ENCODE measurements at regions not wholly inside any gene's neighbourhood (a gene's known extent, or its start where the extent isn't known, plus 50 kb on each side); places are given as distances from the start of the nearest gene placed in this dataset.
"Not testable (repeated sequence)": the region's sequence is repeated elsewhere in the genome, so short reads cannot be mapped to it uniquely, and the experiment has no call there.

DNA sequence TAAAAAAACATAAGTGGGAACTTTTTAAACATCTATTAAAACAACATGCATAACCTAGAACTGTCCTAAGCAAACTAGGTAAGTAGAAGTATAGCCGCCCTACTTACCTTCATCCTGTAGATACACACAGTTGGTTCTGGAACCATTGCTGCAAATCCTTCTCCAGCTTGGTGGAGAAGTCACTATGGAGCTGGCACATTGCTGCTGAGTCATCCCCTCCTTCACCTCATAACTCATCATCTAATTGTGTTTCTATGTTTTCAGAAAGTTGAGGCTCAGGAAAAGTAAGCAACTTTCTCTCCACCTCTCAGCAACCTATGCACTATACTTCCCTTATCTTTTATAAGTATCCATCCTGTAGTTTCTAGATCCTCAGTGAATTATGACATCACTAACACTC, 269.8 kb upstream of the MMADHC start:
- Mint-ChIP-seq H3K27me3 (no peaks in the 10 kb centered on the region), H3K9me3 (peaks cover 0 to 16% (median 8%) of the 10 kb centered on the region in 7 donors), H3K4me3 (no peak overlapping the region), H3K4me1 (no peaks in the 10 kb centered on the region), H3K27ac (no peak overlapping the region), H3K36me3 (no peaks in the 10 kb centered on the region)
- ATAC-seq (ENCODE audit: low read depth in 2 of 2) (no peak), DNase-seq (no peak)

DNA sequence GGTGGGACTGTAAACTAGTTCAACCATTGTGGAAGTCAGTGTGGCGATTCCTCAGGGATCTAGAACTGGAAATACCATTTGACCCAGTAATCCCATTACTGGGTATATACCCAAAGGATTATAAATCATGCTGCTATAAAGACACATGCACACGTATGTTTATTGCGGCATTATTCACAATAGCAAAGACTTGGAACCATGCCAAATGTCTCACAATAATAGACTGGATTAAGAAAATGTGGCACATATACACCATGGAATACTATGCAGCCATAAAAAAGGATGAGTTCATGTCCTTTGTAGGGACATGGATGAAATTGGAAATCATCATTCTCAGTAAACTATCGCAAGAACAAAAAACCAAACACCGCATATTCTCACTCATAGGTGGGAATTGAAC, 268.3 kb upstream of the MMADHC start:
- H3K27me3 Mint-ChIP-seq; ATAC-seq (ENCODE audit: low read depth in 2 of 2); H3K9me3 Mint-ChIP-seq; H3K36me3 Mint-ChIP-seq; H3K27ac Mint-ChIP-seq; H3K4me3 Mint-ChIP-seq; DNase-seq; H3K4me1 Mint-ChIP-seq: not testable (repeated sequence)

DNA sequence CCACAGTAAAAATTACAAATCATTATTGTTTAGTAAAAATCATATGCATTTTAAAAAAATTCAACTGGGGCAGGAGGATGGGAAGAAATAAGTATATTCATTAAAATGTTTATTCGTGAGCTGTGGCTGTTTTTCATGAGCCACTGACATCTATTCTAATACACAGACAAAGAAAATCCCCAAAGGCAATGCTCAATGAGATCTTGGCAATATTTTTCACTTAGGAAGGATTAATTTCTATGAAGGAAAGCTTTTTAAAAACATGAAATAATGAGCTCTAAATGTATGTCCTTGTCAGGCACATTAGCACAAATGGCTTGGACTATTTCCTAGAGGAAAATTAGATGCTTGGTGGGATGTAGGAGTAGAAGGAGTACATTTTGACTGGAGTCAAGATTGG, 262.0 kb upstream of the MMADHC start:
- DNase-seq (no peak), ATAC-seq (ENCODE audit: low read depth in 2 of 2) (no peak)
- H3K27me3 Mint-ChIP-seq = no peaks in the 10 kb centered on the region
- H3K4me1 Mint-ChIP-seq = no peaks in the 10 kb centered on the region
- no peak overlapping the region for H3K27ac Mint-ChIP-seq
- H3K9me3 Mint-ChIP-seq = peaks cover 5 to 22% (median 14%) of the 10 kb centered on the region in 7 donors
- H3K36me3 Mint-ChIP-seq = peaks cover 8 to 11% of the 10 kb centered on the region in 2 donors
- no peak overlapping the region for H3K4me3 Mint-ChIP-seq

GRCh38 chr2:149849136-149849535, 261.6 kb upstream of the MMADHC start:
- DNase-seq (no peak), ATAC-seq (ENCODE audit: low read depth in 2 of 2) (no peak)
- Mint-ChIP-seq H3K27ac (no peak overlapping the region), H3K4me3 (no peak overlapping the region), H3K9me3 (peaks cover 5 to 22% (median 14%) of the 10 kb centered on the region in 7 donors), H3K4me1 (no peaks in the 10 kb centered on the region), H3K27me3 (no peaks in the 10 kb centered on the region), H3K36me3 (peaks cover 8 to 11% of the 10 kb centered on the region in 2 donors)

GRCh38 chr2:149841396-149841795, 253.8 kb upstream of the MMADHC start:
- Mint-ChIP-seq H3K27me3 (no peaks in the 10 kb centered on the region), H3K4me3 (no peak overlapping the region), H3K27ac (no peak overlapping the region), H3K9me3 (peaks cover 1 to 20% (median 13%) of the 10 kb centered on the region in 7 donors), H3K36me3 (peaks cover 0 to 5% of the 10 kb centered on the region in 2 donors), H3K4me1 (no peaks in the 10 kb centered on the region)
- DNase-seq (no peak), ATAC-seq (ENCODE audit: low read depth in 2 of 2) (no peak)

DNA sequence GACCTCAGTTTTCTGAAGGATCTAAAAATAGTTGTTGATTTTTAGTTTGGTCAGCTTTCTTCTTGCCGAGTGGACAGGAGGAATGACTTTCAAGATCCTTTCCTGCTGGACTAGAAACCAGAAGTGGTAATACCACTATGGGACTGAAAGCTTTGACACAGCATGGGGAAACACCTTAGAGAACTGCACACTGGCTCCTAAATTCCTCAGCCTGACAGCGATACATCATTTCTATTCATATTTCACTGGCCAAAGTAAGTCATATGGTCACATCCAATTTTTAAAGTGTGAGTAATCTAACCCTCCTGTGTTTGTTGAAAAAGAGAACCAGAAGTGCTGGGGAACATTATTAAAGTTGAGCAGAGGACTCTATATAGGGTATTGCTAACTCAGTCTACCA, 244.7 kb upstream of the MMADHC start:
- H3K4me3 Mint-ChIP-seq = no peak overlapping the region
- peaks cover 2 to 24% (median 14%) of the 10 kb centered on the region in 7 donors for H3K9me3 Mint-ChIP-seq
- H3K27ac Mint-ChIP-seq = no peak overlapping the region
- no peaks in the 10 kb centered on the region for H3K4me1 Mint-ChIP-seq
- ATAC-seq (ENCODE audit: low read depth in 2 of 2) (no peak), DNase-seq (no peak)
- H3K27me3 Mint-ChIP-seq = no peaks in the 10 kb centered on the region
- H3K36me3 Mint-ChIP-seq = peaks cover 0 to 4% of the 10 kb centered on the region in 2 donors

- no peaks in the 10 kb centered on the region for H3K36me3 Mint-ChIP-seq
- no peak for ATAC-seq (ENCODE audit: low read depth in 2 of 2)
- H3K27ac Mint-ChIP-seq = peak overlapping the region in 1 of 6 donors; percentile 57
- H3K4me3 Mint-ChIP-seq = no peak overlapping the region
- H3K27me3 Mint-ChIP-seq = no peaks in the 10 kb centered on the region
- H3K4me1 Mint-ChIP-seq = no peaks in the 10 kb centered on the region
- peaks cover 0 to 6% (median 2%) of the 10 kb centered on the region in 7 donors for H3K9me3 Mint-ChIP-seq
- DNase-seq = no peak
Observed at GRCh38 chr2:149828520-149829210, 241.1 kb upstream of the MMADHC start.

GRCh38 chr2:149827585-149828126, 240.1 kb upstream of the MMADHC start:
- H3K27ac Mint-ChIP-seq = no peak overlapping the region
- H3K27me3 Mint-ChIP-seq = no peaks in the 10 kb centered on the region
- DNase-seq (no peak), ATAC-seq (ENCODE audit: low read depth in 2 of 2) (no peak)
- no peaks in the 10 kb centered on the region for H3K4me1 Mint-ChIP-seq
- H3K9me3 Mint-ChIP-seq = peaks cover 0 to 10% (median 4%) of the 10 kb centered on the region in 7 donors
- H3K4me3 Mint-ChIP-seq = no peak overlapping the region
- no peaks in the 10 kb centered on the region for H3K36me3 Mint-ChIP-seq

GRCh38 chr2:149826471-149827125, 239.0 kb upstream of the MMADHC start:
- Mint-ChIP-seq H3K4me3 (no peak overlapping the region), H3K4me1 (no peaks in the 10 kb centered on the region), H3K36me3 (peaks cover 0 to 4% of the 10 kb centered on the region in 2 donors), H3K27me3 (no peaks in the 10 kb centered on the region), H3K9me3 (peaks cover 0 to 17% (median 4%) of the 10 kb centered on the region in 7 donors), H3K27ac (no peak overlapping the region)
- ATAC-seq (ENCODE audit: low read depth in 2 of 2) = no peak
- no peak for DNase-seq

DNA sequence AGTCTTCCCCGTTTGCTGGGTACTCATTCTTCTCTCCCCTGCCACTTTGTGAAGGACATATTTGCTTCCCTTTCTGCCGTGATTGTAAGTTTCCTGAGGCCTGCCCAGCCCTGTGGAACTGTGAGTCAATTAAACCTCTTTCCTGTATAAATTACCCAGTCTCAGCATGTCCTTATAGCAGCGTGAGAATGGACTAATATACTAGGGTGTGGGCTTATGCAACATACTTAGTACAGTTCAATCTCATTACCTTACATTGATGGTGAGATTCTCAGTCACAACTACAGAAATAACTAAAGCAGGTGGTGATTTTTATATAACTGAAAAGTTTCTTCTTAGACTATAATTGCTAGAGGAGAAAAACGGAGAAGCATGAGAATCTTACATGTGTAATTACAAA, 237.9 kb upstream of the MMADHC start:
- Mint-ChIP-seq H3K4me1 (no peaks in the 10 kb centered on the region), H3K4me3 (no peak overlapping the region), H3K9me3 (peaks cover 0 to 17% (median 4%) of the 10 kb centered on the region in 7 donors), H3K27ac (no peak overlapping the region), H3K27me3 (no peaks in the 10 kb centered on the region), H3K36me3 (peaks cover 0 to 4% of the 10 kb centered on the region in 2 donors)
- ATAC-seq (ENCODE audit: low read depth in 2 of 2) = no peak
- DNase-seq = no peak

DNA sequence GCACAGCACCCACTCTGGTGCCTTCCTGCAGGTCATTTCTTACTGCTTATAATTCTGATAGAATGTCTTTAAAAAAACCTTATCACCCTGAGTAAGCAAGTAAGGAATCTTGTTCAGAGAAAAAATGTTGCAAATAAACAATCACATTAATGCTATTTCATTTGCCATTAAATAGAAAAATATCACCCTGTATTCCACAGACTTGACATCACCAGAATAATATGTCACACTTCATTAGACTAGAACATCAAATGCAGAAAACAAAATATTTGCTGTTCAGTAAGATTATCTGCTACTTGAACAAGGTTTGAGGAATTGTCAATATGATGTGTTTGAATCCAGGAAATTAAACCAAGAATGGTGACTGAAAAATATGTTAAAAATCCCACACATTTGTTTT, 236.6 kb upstream of the MMADHC start:
- Mint-ChIP-seq H3K9me3 (peaks cover 0 to 17% (median 4%) of the 10 kb centered on the region in 7 donors), H3K27ac (no peak overlapping the region), H3K4me1 (no peaks in the 10 kb centered on the region), H3K36me3 (peaks cover 0 to 4% of the 10 kb centered on the region in 2 donors), H3K4me3 (no peak overlapping the region), H3K27me3 (no peaks in the 10 kb centered on the region)
- ATAC-seq (ENCODE audit: low read depth in 2 of 2) = no peak
- no peak for DNase-seq

DNA sequence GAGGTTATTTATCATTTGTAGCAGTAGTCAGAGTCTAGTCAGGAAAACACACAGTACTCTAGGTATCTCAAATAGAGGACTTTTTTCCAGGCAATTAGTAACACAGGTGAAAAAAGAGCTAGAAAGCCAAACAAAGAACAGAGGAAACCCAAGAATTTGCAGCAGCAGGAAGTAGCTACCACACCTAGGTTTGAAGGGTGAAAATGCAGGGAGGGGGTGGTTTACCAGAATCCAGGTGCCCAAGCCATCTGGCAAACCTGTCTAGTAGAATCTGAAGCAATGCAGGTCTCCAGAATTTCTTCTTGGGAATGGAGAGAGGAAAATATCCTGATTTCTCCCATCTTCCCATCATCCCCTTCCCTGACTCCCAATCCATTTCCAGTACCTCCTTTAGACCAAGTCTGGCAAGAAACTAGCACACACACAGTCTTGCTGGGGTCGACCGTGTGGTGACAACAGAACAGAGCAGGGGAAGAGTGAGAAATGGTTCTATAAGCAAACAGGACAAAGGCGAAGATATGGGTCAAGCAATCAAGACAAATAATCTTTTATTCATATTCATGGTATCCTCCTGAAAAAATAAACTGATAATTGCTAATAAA, 231.9 kb upstream of the MMADHC start:
- H3K27ac Mint-ChIP-seq = no peak overlapping the region
- ATAC-seq (ENCODE audit: low read depth in 2 of 2) (no peak), DNase-seq (no peak)
- no peaks in the 10 kb centered on the region for H3K27me3 Mint-ChIP-seq
- H3K9me3 Mint-ChIP-seq = peaks cover 0 to 12% (median 2%) of the 10 kb centered on the region in 7 donors
- peaks cover 0 to 4% of the 10 kb centered on the region in 2 donors for H3K36me3 Mint-ChIP-seq
- H3K4me1 Mint-ChIP-seq = no peaks in the 10 kb centered on the region
- no peak overlapping the region for H3K4me3 Mint-ChIP-seq

DNA sequence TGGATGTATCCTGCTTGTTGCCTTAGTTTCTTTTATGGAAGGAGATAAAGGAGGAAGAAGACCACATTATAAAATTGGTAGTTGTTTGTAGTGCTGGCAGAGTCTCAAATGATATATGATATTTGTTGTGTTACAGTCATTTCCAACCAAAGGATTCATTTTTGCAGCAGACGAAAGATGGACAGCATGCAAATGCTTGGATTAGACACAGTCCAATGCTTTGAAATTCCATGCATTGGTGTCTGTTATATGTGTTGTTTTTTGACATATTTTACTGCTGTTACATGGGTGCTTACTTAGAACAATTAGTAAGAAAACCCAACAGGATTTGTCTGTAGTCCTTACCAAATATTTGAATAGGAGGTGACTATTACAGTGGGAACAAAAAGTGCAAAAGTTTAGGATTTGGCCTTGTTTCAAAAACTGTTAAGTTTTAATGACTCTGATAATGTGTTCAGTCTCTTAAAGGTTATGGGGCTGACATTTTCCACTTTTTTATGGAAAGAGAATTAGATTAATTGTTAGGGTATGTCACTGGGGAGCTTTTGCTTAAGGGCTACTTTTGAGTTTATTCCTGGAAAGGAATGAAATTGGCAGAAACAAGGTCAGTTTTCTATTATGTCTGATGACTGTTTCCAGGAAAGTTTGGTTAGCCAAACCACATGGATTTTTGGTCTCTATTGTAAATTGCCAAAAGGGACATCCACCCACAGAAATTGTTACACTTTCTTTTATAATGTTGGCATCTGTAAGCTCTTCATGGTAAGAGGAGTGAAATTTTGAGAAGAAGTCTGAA, 229.4 kb upstream of the MMADHC start:
- no peak overlapping the region for H3K4me3 Mint-ChIP-seq
- no peaks in the 10 kb centered on the region for H3K27me3 Mint-ChIP-seq
- peaks cover 0 to 12% (median 2%) of the 10 kb centered on the region in 7 donors for H3K9me3 Mint-ChIP-seq
- H3K27ac Mint-ChIP-seq = no peak overlapping the region
- no peak for ATAC-seq (ENCODE audit: low read depth in 2 of 2)
- no peaks in the 10 kb centered on the region for H3K4me1 Mint-ChIP-seq
- H3K36me3 Mint-ChIP-seq = no peaks in the 10 kb centered on the region
- DNase-seq = no peak
